ENCODE measurements at regions not wholly inside any gene's neighbourhood (a gene's known extent, or its start where the extent isn't known, plus 50 kb on each side); places are given as distances from the start of the nearest gene placed in this dataset.
"Not testable (repeated sequence)": the region's sequence is repeated elsewhere in the genome, so short reads cannot be mapped to it uniquely, and the experiment has no call there.

GRCh38 chr1:189726806-189727205, 750.9 kb downstream of the BRINP3 start:
- Histone ChIP-seq H2AFZ (ENCODE audit: low read depth, low read length) (no peak overlapping the region), H3K4me1 (ENCODE audit: insufficient read depth, low read length) (no peaks in the 10 kb centered on the region), H3K36me3 (ENCODE audit: insufficient read depth, low read length) (no peaks in the 10 kb centered on the region), H3K9ac (ENCODE audit: low read depth, low read length) (no peak overlapping the region), H3K27ac (ENCODE audit: low read length) (no peak overlapping the region), H4K20me1 (ENCODE audit: insufficient read depth, low read length) (no peaks in the 10 kb centered on the region), H3K79me2 (ENCODE audit: insufficient read depth, low read length) (no peaks in the 10 kb centered on the region), H3K27me3 (ENCODE audit: insufficient read depth, low read length, poor library complexity) (no peaks in the 10 kb centered on the region), H3K9me3 (ENCODE audit: insufficient read depth, low read length, severe bottlenecking) (no peaks in the 10 kb centered on the region), H3K4me3 (ENCODE audit: low read depth in 1 of 2, low read length in 2 of 2) (no peak overlapping the region), H3K4me2 (ENCODE audit: insufficient read depth, low read length) (no peak overlapping the region)
- TF ChIP-seq, protein P1, sequence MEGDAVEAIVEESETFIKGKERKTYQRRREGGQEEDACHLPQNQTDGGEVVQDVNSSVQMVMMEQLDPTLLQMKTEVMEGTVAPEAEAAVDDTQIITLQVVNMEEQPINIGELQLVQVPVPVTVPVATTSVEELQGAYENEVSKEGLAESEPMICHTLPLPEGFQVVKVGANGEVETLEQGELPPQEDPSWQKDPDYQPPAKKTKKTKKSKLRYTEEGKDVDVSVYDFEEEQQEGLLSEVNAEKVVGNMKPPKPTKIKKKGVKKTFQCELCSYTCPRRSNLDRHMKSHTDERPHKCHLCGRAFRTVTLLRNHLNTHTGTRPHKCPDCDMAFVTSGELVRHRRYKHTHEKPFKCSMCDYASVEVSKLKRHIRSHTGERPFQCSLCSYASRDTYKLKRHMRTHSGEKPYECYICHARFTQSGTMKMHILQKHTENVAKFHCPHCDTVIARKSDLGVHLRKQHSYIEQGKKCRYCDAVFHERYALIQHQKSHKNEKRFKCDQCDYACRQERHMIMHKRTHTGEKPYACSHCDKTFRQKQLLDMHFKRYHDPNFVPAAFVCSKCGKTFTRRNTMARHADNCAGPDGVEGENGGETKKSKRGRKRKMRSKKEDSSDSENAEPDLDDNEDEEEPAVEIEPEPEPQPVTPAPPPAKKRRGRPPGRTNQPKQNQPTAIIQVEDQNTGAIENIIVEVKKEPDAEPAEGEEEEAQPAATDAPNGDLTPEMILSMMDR (IDR thresholded peaks at IDR 0.05; ENCODE audit: borderline replicate concordance, extremely low read depth, low read length, poor library complexity, severe bottlenecking), result no peak
- no peak for TF ChIP-seq EZH2 (IDR thresholded peaks at IDR 0.05; ENCODE audit: borderline replicate concordance, low read depth, low read length, severe bottlenecking)
- DNase-seq (no peak), ATAC-seq (ENCODE audit: insufficient read depth, low read depth) (no peak)

GRCh38 chr1:189751311-189751710, 726.4 kb downstream of the BRINP3 start:
- Histone ChIP-seq H4K20me1 (ENCODE audit: insufficient read depth, low read length) (no peaks in the 10 kb centered on the region), H3K9ac (ENCODE audit: low read depth, low read length) (no peak overlapping the region), H3K4me2 (ENCODE audit: insufficient read depth, low read length) (no peak overlapping the region), H3K36me3 (ENCODE audit: insufficient read depth, low read length) (no peaks in the 10 kb centered on the region), H3K4me1 (ENCODE audit: insufficient read depth, low read length) (no peaks in the 10 kb centered on the region), H3K4me3 (ENCODE audit: low read depth in 1 of 2, low read length in 2 of 2) (no peak overlapping the region), H3K9me3 (ENCODE audit: insufficient read depth, low read length, severe bottlenecking) (no peaks in the 10 kb centered on the region), H3K79me2 (ENCODE audit: insufficient read depth, low read length) (no peaks in the 10 kb centered on the region), H2AFZ (ENCODE audit: low read depth, low read length) (no peak overlapping the region), H3K27me3 (ENCODE audit: insufficient read depth, low read length, poor library complexity) (no peaks in the 10 kb centered on the region), H3K27ac (ENCODE audit: low read length) (no peak overlapping the region)
- no peak for TF ChIP-seq EZH2 (IDR thresholded peaks at IDR 0.05; ENCODE audit: borderline replicate concordance, low read depth, low read length, severe bottlenecking)
- TF ChIP-seq, protein P1 (IDR thresholded peaks at IDR 0.05; ENCODE audit: borderline replicate concordance, extremely low read depth, low read length, poor library complexity, severe bottlenecking), result no peak
- ATAC-seq (ENCODE audit: insufficient read depth, low read depth) (no peak), DNase-seq (no peak)

- Histone ChIP-seq H3K27ac (ENCODE audit: low read length) (no peak overlapping the region), H3K4me3 (ENCODE audit: low read depth in 1 of 2, low read length in 2 of 2) (no peak overlapping the region), H2AFZ (ENCODE audit: low read depth, low read length) (no peak overlapping the region), H3K27me3 (ENCODE audit: insufficient read depth, low read length, poor library complexity) (no peaks in the 10 kb centered on the region), H3K36me3 (ENCODE audit: insufficient read depth, low read length) (no peaks in the 10 kb centered on the region), H3K4me1 (ENCODE audit: insufficient read depth, low read length) (no peaks in the 10 kb centered on the region), H3K4me2 (ENCODE audit: insufficient read depth, low read length) (no peak overlapping the region), H3K9me3 (ENCODE audit: insufficient read depth, low read length, severe bottlenecking) (no peaks in the 10 kb centered on the region), H3K9ac (ENCODE audit: low read depth, low read length) (no peak overlapping the region), H3K79me2 (ENCODE audit: insufficient read depth, low read length) (no peaks in the 10 kb centered on the region), H4K20me1 (ENCODE audit: insufficient read depth, low read length) (no peaks in the 10 kb centered on the region)
- ATAC-seq (ENCODE audit: insufficient read depth, low read depth) (no peak), DNase-seq (no peak)
- TF ChIP-seq EZH2 (IDR thresholded peaks at IDR 0.05; ENCODE audit: borderline replicate concordance, low read depth, low read length, severe bottlenecking), result no peak
- TF ChIP-seq, protein P1 (IDR thresholded peaks at IDR 0.05; ENCODE audit: borderline replicate concordance, extremely low read depth, low read length, poor library complexity, severe bottlenecking), result no peak
These were observed 725.1 kb downstream of the BRINP3 start for GRCh38 chr1:189752461-189752995.

DNA sequence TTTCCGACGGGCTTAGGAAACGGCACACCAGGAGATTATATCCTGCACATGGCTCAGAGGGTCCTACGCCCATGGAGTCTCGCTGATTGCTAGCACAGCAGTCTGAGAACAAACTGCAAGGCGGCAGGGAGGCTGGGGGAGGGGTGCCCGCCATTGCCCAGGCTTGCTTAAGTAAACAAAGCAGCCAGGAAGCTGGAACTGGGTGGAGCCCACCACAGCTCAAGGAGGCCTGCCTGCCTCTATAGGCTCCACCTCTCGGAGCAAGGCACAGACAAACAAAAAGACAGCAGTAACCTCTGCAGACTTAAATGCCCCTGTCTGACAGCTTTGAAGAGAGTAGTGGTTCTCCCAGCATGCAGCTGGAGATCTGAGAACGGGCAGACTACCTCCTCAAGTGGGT, 722.6 kb downstream of the BRINP3 start:
- H2AFZ ChIP-seq (ENCODE audit: low read depth, low read length); ATAC-seq (ENCODE audit: insufficient read depth, low read depth); H3K4me2 ChIP-seq (ENCODE audit: insufficient read depth, low read length); H3K4me3 ChIP-seq (ENCODE audit: low read depth in 1 of 2, low read length in 2 of 2); H3K79me2 ChIP-seq (ENCODE audit: insufficient read depth, low read length); H3K27me3 ChIP-seq (ENCODE audit: insufficient read depth, low read length, poor library complexity); H4K20me1 ChIP-seq (ENCODE audit: insufficient read depth, low read length); H3K9me3 ChIP-seq (ENCODE audit: insufficient read depth, low read length, severe bottlenecking); H3K9ac ChIP-seq (ENCODE audit: low read depth, low read length); H3K27ac ChIP-seq (ENCODE audit: low read length); H3K36me3 ChIP-seq (ENCODE audit: insufficient read depth, low read length); H3K4me1 ChIP-seq (ENCODE audit: insufficient read depth, low read length): not testable (repeated sequence)
- peak; percentile 4 for DNase-seq
